GM18867 (cell line): ENCODE measurements at regions not wholly inside any gene's neighbourhood (a gene's known extent, or its start where the extent isn't known, plus 50 kb on each side); places are given as distances from the start of the nearest gene placed in this dataset.

ENCODE experiments used
- ATAC-seq: cut with Tn5 transposase; IDR thresholded peaks from one replicate; pipeline ENCODE4 v1.9.1; 2021; ENCODE audit warnings: mild to moderate bottlenecking, moderate library complexity; ENCODE audit not compliant: unreplicated experiment

GRCh38 chr11:29783506-29783905 is 233.3 kb downstream of the KCNA4 start:
- no peak for ATAC-seq

- ATAC-seq = no peak
Observed at GRCh38 chr11:29782447-29782846, 234.4 kb downstream of the KCNA4 start.

GRCh38 chr11:29781268-29781667 is 235.6 kb downstream of the KCNA4 start:
- no peak for ATAC-seq

- ATAC-seq = no peak
Observed at GRCh38 chr11:29780756-29781155, 236.1 kb downstream of the KCNA4 start.

GRCh38 chr11:29773656-29774264 is 243.1 kb downstream of the KCNA4 start:
- ATAC-seq = no peak

GRCh38 chr11:29756871-29757270 is 260.0 kb downstream of the KCNA4 start:
- ATAC-seq = no peak

- ATAC-seq = no peak
Observed at GRCh38 chr11:29755474-29755873, 261.4 kb downstream of the KCNA4 start.

- ATAC-seq = no peak
Observed at GRCh38 chr11:29751618-29752017, 265.2 kb downstream of the KCNA4 start.

GRCh38 chr11:29750392-29750791 is 266.4 kb downstream of the KCNA4 start:
- no peak for ATAC-seq

- ATAC-seq = no peak
Observed at GRCh38 chr11:29734287-29734686, 282.5 kb downstream of the KCNA4 start.

GRCh38 chr11:29713831-29714320 is 303.0 kb downstream of the KCNA4 start:
- no peak for ATAC-seq

GRCh38 chr11:29712616-29713015 is 304.2 kb downstream of the KCNA4 start:
- ATAC-seq = no peak

- no peak for ATAC-seq
Observed at GRCh38 chr11:29707924-29708323, 308.9 kb downstream of the KCNA4 start.

- ATAC-seq = no peak
Observed at GRCh38 chr11:29685361-29685760, 331.5 kb downstream of the KCNA4 start.

- no peak for ATAC-seq
Observed at GRCh38 chr11:29682856-29683255, 334.0 kb downstream of the KCNA4 start.

GRCh38 chr11:29679996-29680395 is 336.8 kb downstream of the KCNA4 start:
- peak; percentile 92 for ATAC-seq

- ATAC-seq = no peak
Observed at GRCh38 chr11:29676993-29677392, 339.8 kb downstream of the KCNA4 start.

GRCh38 chr11:29669310-29669709 is 347.5 kb downstream of the KCNA4 start:
- ATAC-seq = no peak

- ATAC-seq = no peak
Observed at GRCh38 chr11:29657709-29658108, 359.1 kb downstream of the KCNA4 start.

GRCh38 chr11:29656597-29656996 is 360.2 kb downstream of the KCNA4 start:
- ATAC-seq = no peak

GRCh38 chr11:29645373-29645772 is 371.5 kb downstream of the KCNA4 start:
- no peak for ATAC-seq

GRCh38 chr11:29641201-29641600 is 375.6 kb downstream of the KCNA4 start:
- no peak for ATAC-seq

- ATAC-seq = no peak
Observed at GRCh38 chr11:29634744-29635143, 382.1 kb downstream of the KCNA4 start.
